LHCN-M2 (cell line): ENCODE measurements at regions not wholly inside any gene's neighbourhood (a gene's known extent, or its start where the extent isn't known, plus 50 kb on each side); places are given as distances from the start of the nearest gene placed in this dataset.
"Not testable (repeated sequence)": the region's sequence is repeated elsewhere in the genome, so short reads cannot be mapped to it uniquely, and the experiment has no call there.

Experiments used
- DNase-seq: peaks from one replicate; pipeline ENCODE4 v3.0.0-alpha.2; 2012; ENCODE audit warnings: low read depth

GRCh38 chr3:152621006-152621868, 213.7 kb upstream of the P2RY1 start:
- DNase-seq: no peak

- DNase-seq: no peak
Observed at GRCh38 chr3:152621967-152622810, 212.7 kb upstream of the P2RY1 start.

GRCh38 chr3:152622811-152623167, 212.1 kb upstream of the P2RY1 start:
- DNase-seq: no peak

- DNase-seq: no peak
Observed at GRCh38 chr3:152623286-152623911, 211.5 kb upstream of the P2RY1 start.

GRCh38 chr3:152626226-152626625, 208.7 kb upstream of the P2RY1 start:
- DNase-seq: no peak

GRCh38 chr3:152628496-152628895, 206.4 kb upstream of the P2RY1 start:
- DNase-seq: no peak

GRCh38 chr3:152629363-152630122, 205.4 kb upstream of the P2RY1 start:
- no peak for DNase-seq

- no peak for DNase-seq
Observed at GRCh38 chr3:152635389-152635788, 199.5 kb upstream of the P2RY1 start.

GRCh38 chr3:152636651-152637050, 198.3 kb upstream of the P2RY1 start:
- DNase-seq: no peak

GRCh38 chr3:152638214-152638613, 196.7 kb upstream of the P2RY1 start:
- DNase-seq: no peak

- DNase-seq: no peak
Observed at GRCh38 chr3:152638707-152639450, 196.1 kb upstream of the P2RY1 start.

- DNase-seq: no peak
Observed at GRCh38 chr3:152641198-152641597, 193.7 kb upstream of the P2RY1 start.

- no peak for DNase-seq
Observed at GRCh38 chr3:152642658-152643057, 192.3 kb upstream of the P2RY1 start.

GRCh38 chr3:152644478-152644877, 190.5 kb upstream of the P2RY1 start:
- no peak for DNase-seq

GRCh38 chr3:152646004-152646403, 188.9 kb upstream of the P2RY1 start:
- no peak for DNase-seq

GRCh38 chr3:152650177-152650576, 184.8 kb upstream of the P2RY1 start:
- peak; percentile 2 for DNase-seq

- not testable (repeated sequence) for DNase-seq
Observed at GRCh38 chr3:152650923-152651322, 184.0 kb upstream of the P2RY1 start.

GRCh38 chr3:152656214-152656971, 178.5 kb upstream of the P2RY1 start:
- DNase-seq: no peak

- DNase-seq: no peak
Observed at GRCh38 chr3:152656972-152657355, 178.0 kb upstream of the P2RY1 start.
